ENCODE measurements at regions not wholly inside any gene's neighbourhood (a gene's known extent, or its start where the extent isn't known, plus 50 kb on each side); places are given as distances from the start of the nearest gene placed in this dataset.
A peak's percentile ranks its signal among the peaks of the same experiment; 100 is the strongest.
"Not testable (repeated sequence)": the region's sequence is repeated elsewhere in the genome, so short reads cannot be mapped to it uniquely, and the experiment has no call there.

DNA sequence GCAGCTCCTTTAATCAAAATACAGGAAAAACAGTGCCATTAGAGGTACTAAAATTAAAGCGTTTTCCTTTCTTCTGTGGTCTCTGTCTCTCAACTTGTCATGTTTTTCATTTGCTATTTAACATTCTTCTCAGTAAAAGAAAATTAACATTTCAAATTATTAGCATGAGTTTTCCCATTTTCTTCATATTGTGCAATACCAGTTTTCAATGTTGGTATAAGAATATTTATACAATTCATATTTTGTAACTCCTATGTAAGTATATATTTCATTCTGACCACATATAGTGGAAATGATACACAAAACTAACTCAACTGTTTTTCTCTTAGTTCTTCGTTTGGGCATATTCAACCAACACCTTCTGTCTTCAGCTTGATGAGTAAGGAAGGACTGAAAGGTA is 308.3 kb downstream of the HS3ST1 start:
- no peak for DNase-seq (ENCODE audit: low spot score)

GRCh38 chr4:11119474-11119873 is 309.2 kb downstream of the HS3ST1 start:
- no peak for DNase-seq (ENCODE audit: low spot score)

- no peak for DNase-seq (ENCODE audit: low spot score)
These were observed 310.2 kb downstream of the HS3ST1 start for GRCh38 chr4:11118513-11118912.

DNA sequence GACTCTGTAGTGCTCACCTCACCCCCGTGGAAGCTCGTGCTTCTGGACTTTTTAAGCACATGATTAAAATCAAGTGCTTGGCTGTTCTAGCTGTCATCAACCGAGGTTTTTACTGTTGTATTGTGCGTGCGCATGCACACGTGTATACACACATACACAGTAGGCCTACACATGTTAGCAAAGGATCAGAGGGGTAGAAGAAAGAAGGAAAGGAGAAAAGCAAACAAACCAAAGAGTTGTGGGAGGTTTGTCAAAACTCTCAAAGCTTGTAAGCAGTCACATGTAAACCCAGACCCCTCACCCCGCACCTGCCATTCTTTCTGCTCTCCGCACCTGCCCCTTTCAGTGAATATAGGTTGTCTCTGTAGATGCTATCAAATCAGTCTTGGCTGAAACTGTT is 311.8 kb downstream of the HS3ST1 start:
- DNase-seq (ENCODE audit: low spot score) = no peak

DNA sequence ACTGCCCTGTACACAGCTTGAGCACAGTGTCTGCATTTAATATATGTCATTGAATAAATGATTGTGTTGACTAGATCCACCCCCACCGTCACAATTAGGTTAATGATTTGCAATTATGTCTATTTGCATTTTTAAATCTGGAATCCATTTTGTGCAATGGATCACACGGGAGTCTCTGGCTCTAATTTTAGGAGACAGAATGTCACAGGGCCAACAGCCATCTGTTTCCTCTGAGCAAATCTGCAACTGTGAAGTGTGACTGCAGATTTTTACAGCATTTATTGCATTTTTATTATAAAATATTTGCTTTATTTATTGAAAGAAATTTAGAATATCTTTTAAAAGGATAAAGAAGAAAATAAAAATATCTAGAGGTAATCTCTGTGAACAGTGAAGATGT is 316.8 kb downstream of the HS3ST1 start:
- no peak for DNase-seq (ENCODE audit: low spot score)

GRCh38 chr4:11111370-11111769 is 317.3 kb downstream of the HS3ST1 start:
- DNase-seq (ENCODE audit: low spot score) = no peak

- no peak for DNase-seq (ENCODE audit: low spot score)
These were observed 321.9 kb downstream of the HS3ST1 start for GRCh38 chr4:11106759-11107158.

- DNase-seq (ENCODE audit: low spot score) = peak; percentile 1
These were observed 322.5 kb downstream of the HS3ST1 start for GRCh38 chr4:11106190-11106589.

- no peak for DNase-seq (ENCODE audit: low spot score)
These were observed 323.0 kb downstream of the HS3ST1 start for GRCh38 chr4:11105715-11106114.

- DNase-seq (ENCODE audit: low spot score) = no peak
These were observed 330.2 kb downstream of the HS3ST1 start for GRCh38 chr4:11098461-11098860.

- no peak for DNase-seq (ENCODE audit: low spot score)
These were observed 331.0 kb downstream of the HS3ST1 start for GRCh38 chr4:11097725-11098124.

- no peak for DNase-seq (ENCODE audit: low spot score)
These were observed 347.7 kb downstream of the HS3ST1 start for GRCh38 chr4:11081006-11081405.

- no peak for DNase-seq (ENCODE audit: low spot score)
These were observed 349.5 kb downstream of the HS3ST1 start for GRCh38 chr4:11079171-11079570.

DNA sequence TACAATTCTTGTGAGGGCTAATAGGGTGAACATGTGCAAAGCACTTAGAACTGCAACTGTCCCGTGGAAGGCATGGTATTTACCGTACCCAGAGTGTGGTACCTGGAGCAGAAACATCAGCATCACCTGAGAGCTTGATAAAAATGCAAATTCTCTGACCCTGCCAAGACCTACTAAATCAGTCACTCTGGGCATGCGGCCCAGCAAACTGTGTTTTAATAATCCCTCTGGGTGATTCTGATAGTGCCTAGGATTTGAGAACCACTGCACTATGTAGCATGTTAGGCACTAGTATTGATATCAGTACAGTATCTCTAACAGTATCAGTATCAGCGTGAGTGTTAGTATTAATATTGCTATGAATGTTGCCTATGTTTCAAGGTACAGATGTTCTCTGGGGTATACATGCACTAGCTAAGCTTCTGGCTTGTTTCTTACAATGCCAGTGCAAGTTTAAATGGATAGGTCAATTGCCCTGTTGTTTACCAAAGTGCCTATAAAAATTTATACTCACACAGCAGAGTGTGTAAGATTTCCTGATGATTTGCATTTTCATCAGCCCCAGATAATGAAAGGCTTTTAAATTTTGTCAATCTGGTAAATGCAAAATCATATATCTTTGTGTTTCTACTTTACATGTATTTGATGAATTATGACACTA is 354.0 kb downstream of the HS3ST1 start:
- DNase-seq (ENCODE audit: low spot score) = no peak

- DNase-seq (ENCODE audit: low spot score) = no peak
These were observed 355.1 kb downstream of the HS3ST1 start for GRCh38 chr4:11073621-11074051.

DNA sequence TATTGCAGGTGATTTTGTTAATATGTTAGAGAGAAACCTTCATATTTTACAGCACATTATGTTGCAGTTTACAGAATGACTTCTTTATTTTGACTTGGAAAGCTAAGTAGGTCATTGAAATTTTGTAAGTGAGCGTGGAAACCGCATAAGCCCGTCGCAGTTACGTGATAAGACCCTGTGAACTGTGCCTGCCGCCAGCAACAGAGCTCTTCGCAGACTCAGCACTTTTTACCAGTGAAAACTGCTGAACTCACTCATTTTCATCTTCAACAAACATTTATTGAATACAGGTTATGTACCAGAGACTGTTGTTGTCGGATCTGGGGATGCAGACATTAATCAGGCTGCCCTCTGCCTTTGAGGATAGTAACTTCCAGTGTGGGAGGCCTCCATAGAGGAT is 355.7 kb downstream of the HS3ST1 start:
- no peak for DNase-seq (ENCODE audit: low spot score)

GRCh38 chr4:11072463-11072862 is 356.2 kb downstream of the HS3ST1 start:
- no peak for DNase-seq (ENCODE audit: low spot score)

GRCh38 chr4:11070813-11071212 is 357.9 kb downstream of the HS3ST1 start:
- DNase-seq (ENCODE audit: low spot score) = no peak

- DNase-seq (ENCODE audit: low spot score) = no peak
These were observed 359.0 kb downstream of the HS3ST1 start for GRCh38 chr4:11069581-11070211.

- no peak for DNase-seq (ENCODE audit: low spot score)
These were observed 359.6 kb downstream of the HS3ST1 start for GRCh38 chr4:11069083-11069482.

- peak; percentile 15 for DNase-seq (ENCODE audit: low spot score)
These were observed 362.1 kb downstream of the HS3ST1 start for GRCh38 chr4:11066584-11066983.

DNA sequence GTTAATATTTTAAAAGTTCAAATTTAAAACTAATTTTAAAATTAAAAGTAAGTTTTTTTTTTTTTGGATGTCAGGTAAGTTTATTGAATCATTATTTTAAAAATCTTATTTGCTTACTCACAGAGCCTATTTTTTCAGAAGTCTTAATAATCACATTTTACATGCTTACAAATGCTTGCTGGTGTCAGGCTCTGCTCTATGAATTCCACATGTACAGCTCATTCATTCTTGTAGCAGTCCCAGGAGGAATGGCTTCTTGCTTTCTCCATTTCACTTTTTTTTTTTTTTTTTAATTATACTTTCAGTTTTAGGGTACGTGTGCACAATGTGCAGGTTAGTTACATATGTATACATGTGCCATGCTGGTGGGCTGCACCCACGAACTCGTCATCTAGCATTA is 368.1 kb downstream of the HS3ST1 start:
- DNase-seq (ENCODE audit: low spot score) = not testable (repeated sequence)

DNA sequence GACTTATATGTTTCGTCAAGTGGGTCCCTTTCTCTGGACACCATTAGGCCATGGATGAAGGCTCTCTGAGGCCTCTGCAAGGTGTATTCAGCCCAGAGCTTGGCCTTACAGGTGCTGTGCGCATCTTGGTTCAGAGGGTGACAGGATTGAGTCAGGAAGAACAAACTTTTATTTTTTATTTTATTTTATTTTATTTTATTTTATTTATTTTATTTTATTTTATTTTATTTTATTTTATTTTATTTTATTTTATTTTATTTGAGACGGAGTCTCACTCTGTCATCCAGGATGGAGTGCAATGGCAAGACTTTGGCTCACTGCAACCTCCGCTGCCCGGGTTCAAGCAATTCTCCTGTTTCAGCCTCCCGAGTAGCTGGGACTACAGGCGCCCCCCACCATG is 370.4 kb upstream of the CLNK start:
- DNase-seq (ENCODE audit: low spot score) = not testable (repeated sequence)

DNA sequence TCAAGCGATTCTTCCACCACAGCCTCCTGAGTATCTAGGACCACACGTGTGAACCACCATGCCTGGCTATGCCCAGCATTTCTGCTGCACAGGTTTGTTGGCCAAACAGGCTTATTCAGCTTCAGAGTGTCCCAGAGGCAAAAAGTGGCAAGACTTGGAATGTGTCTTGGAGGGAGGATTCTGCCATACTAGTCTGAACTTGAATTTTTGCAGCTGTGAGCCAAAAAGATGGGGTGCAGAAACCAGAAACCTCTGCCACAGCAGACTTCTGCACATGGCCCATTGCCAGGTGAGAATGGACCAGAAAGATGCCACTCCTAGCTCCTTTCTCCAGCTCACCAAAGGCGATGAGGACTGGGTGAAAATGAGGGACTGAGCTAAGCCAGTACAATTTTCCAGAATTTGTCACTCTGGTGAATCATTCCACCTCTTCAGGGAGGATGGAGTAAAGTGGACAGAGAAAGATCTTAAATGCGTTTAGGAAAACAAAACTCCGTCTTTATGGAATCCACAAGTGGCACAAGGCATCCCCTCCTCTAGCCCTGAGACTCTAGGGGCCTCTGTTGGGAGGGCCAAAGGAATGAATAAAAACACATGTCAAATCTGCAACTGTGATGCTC is 369.1 kb upstream of the CLNK start:
- DNase-seq (ENCODE audit: low spot score) = no peak
